H1 (cell line): ENCODE measurements at regions not wholly inside any gene's neighbourhood (a gene's known extent, or its start where the extent isn't known, plus 50 kb on each side); places are given as distances from the start of the nearest gene placed in this dataset.

Experiments
- CTCF ChIA-PET: fragments of 300-600 bp; sonication (Branson Sonifier 250); formaldehyde crosslinking; loops from one replicate; lab custom pipeline; 2021; ENCODE audit not compliant: partially characterized antibody; lab: Charles Lee
- POLR2A ChIA-PET: fragments of 300-600 bp; sonication (Branson Sonifier 250); formaldehyde crosslinking; loops from one replicate; lab custom pipeline; 2021; ENCODE audit warnings: inconsistent platforms; ENCODE audit not compliant: partially characterized antibody; lab: Charles Lee
- DNase-seq, 2 experiments: peaks; one replicate each; pipeline versions ENCODE4 v3.0.0 to v3.0.0-alpha.2; 2010 to 2022; ENCODE audit warnings: low spot score in 2 of 2, low read depth in 1 of 2, mixed read lengths in 1 of 2
- FAIRE-seq: peaks from 2 replicates; lab custom pipeline; 2011; peaks lifted over from hg19 to GRCh38; lab: Jason Lieb, UNC
- H2AFZ ChIP-seq: 2 replicates; pipeline ENCODE4 v1.8.1; 2012; ENCODE audit warnings: low read length, inconsistent platforms
- H2AK5ac ChIP-seq: 2 replicates; pipeline ENCODE4 v1.6.1; 2013; ENCODE audit warnings: low read depth, low read length
- H2BK120ac ChIP-seq: replicated peaks from 2 replicates; pipeline ENCODE3; 2013; ENCODE audit warnings: low read depth, low read length, inconsistent platforms
- H2BK12ac ChIP-seq: 2 replicates; pipeline ENCODE4 v1.6.1; 2013; ENCODE audit warnings: low read depth, low read length
- H2BK15ac ChIP-seq: 2 replicates; pipeline ENCODE4 v1.6.1; 2013; ENCODE audit warnings: low read length
- H2BK20ac ChIP-seq: 2 replicates; pipeline ENCODE4 v1.6.1; 2013; ENCODE audit warnings: low read length
- H2BK5ac ChIP-seq: 2 replicates; pipeline ENCODE4 v1.6.1; 2013; ENCODE audit warnings: low read depth, low read length
- H3K14ac ChIP-seq: 2 replicates; pipeline ENCODE4 v1.6.1; 2013; ENCODE audit warnings: inconsistent platforms; ENCODE audit not compliant: insufficient read length
- H3K18ac ChIP-seq: 2 replicates; pipeline ENCODE4 v1.6.1; 2013; ENCODE audit warnings: low read length; ENCODE audit errors: extremely low read depth
- H3K23ac ChIP-seq: 2 replicates; pipeline ENCODE4 v1.6.1; 2013; ENCODE audit warnings: inconsistent platforms; ENCODE audit not compliant: insufficient read length
- H3K23me2 ChIP-seq: 2 replicates; pipeline ENCODE4 v1.6.1; 2013; ENCODE audit warnings: low read depth, low read length
- H3K27ac ChIP-seq: 2 replicates; pipeline ENCODE4 v1.6.1; 2011; ENCODE audit warnings: low read depth, low read length, inconsistent platforms
- H3K27me3 ChIP-seq, 4 experiments: replicated peaks in 1 of 4; 1 replicate in 1 of 4; 2 replicates in 3 of 4; pipeline versions ENCODE4 v1.6.1 to v1.8.1; 2011 to 2013; ENCODE audit warnings: low read length in 3 of 4, mild to moderate bottlenecking in 3 of 4, inconsistent platforms in 2 of 4, mixed read lengths in 2 of 4, moderate library complexity in 1 of 4; ENCODE audit not compliant: control insufficient read depth in 3 of 4, insufficient read depth in 3 of 4; ENCODE audit errors: extremely low read depth in 1 of 4
- H3K36me3 ChIP-seq, 4 experiments: 2 replicates each; pipeline versions ENCODE4 v1.6.1 to v1.8.1; 2011 to 2013; ENCODE audit warnings: mild to moderate bottlenecking in 4 of 4, low read length in 3 of 4, moderate library complexity in 2 of 4, control low read depth in 1 of 4, inconsistent platforms in 1 of 4; ENCODE audit not compliant: insufficient read depth in 4 of 4, control insufficient read depth in 2 of 4
- H3K4ac ChIP-seq: replicated peaks from 2 replicates; pipeline ENCODE3; 2013; ENCODE audit warnings: low read length, low read depth, mixed read lengths, inconsistent platforms; ENCODE audit not compliant: insufficient read length
- H3K4me1 ChIP-seq, 4 experiments: replicated peaks in 1 of 4; 1 replicate in 1 of 4; 2 replicates in 3 of 4; pipeline versions ENCODE4 v1.6.1 to v1.8.1; 2011 to 2013; ENCODE audit warnings: low read length in 3 of 4, inconsistent platforms in 2 of 4, mixed read lengths in 1 of 4; ENCODE audit not compliant: insufficient read depth in 4 of 4, control insufficient read depth in 3 of 4
- H3K4me2 ChIP-seq, 2 experiments: 2 replicates each; pipeline versions ENCODE4 v1.6.1 to v1.8.1; 2011 to 2013; ENCODE audit warnings: low read depth in 2 of 2, low read length in 2 of 2, control low read depth in 1 of 2, inconsistent platforms in 1 of 2, mild to moderate bottlenecking in 1 of 2; ENCODE audit not compliant: insufficient read depth in 1 of 2
- H3K4me3 ChIP-seq, 4 experiments: fragments of 200-600, 300-600 bp in 1 of 4; sonication (generic), shearing (Covaris generic), sonication (Bioruptor Twin) in 1 of 4; 2 replicates each; pipeline versions ENCODE4 v1.5.1 to v1.8.1; 2011 to 2016; ENCODE audit warnings: low read length in 4 of 4, low read depth in 3 of 4, control low read depth in 2 of 4, inconsistent platforms in 2 of 4, mild to moderate bottlenecking in 2 of 4, mixed read lengths in 1 of 4, moderate library complexity in 1 of 4; ENCODE audit not compliant: insufficient read depth in 2 of 4; ENCODE audit errors: extremely low read depth in 1 of 4
- H3K56ac ChIP-seq: replicated peaks from 2 replicates; pipeline ENCODE3; 2013; ENCODE audit warnings: low read depth, mild to moderate bottlenecking, mixed read lengths, low read length, inconsistent platforms; ENCODE audit not compliant: insufficient read length
- H3K79me1 ChIP-seq: 2 replicates; pipeline ENCODE4 v1.6.1; 2013; ENCODE audit warnings: low read depth, low read length, control low read depth
- H3K79me2 ChIP-seq, 2 experiments: 2 replicates each; pipeline versions ENCODE4 v1.6.1 to v1.8.1; 2012 to 2013; ENCODE audit warnings: low read length in 2 of 2, mild to moderate bottlenecking in 2 of 2, inconsistent platforms in 1 of 2; ENCODE audit not compliant: insufficient read depth in 2 of 2, control insufficient read depth in 1 of 2
- H3K9ac ChIP-seq, 4 experiments: replicated peaks in 1 of 4; 1 replicate in 1 of 4; 2 replicates in 3 of 4; pipeline versions ENCODE4 v1.6.1 to v1.8.1; 2011 to 2013; ENCODE audit warnings: low read depth in 3 of 4, low read length in 3 of 4, control low read depth in 2 of 4, mild to moderate bottlenecking in 2 of 4, moderate library complexity in 2 of 4, inconsistent platforms in 1 of 4; ENCODE audit errors: extremely low read depth in 1 of 4
- H3K9me3 ChIP-seq, 2 experiments: 2 replicates each; pipeline versions ENCODE4 v1.6.1 to v1.8.1; 2012 to 2013; ENCODE audit warnings: mild to moderate bottlenecking in 2 of 2, moderate library complexity in 2 of 2, control low read depth in 1 of 2, inconsistent platforms in 1 of 2, low read depth in 1 of 2, low read length in 1 of 2, mixed read lengths in 1 of 2; ENCODE audit not compliant: insufficient read depth in 2 of 2
- H4K20me1 ChIP-seq, 2 experiments: replicated peaks in 1 of 2; 2 replicates each; pipeline versions ENCODE3 to v1.8.1; 2011 to 2013; ENCODE audit warnings: inconsistent platforms in 2 of 2, low read length in 2 of 2, mild to moderate bottlenecking in 1 of 2; ENCODE audit not compliant: insufficient read depth in 2 of 2, control insufficient read depth in 1 of 2
- H4K5ac ChIP-seq: 2 replicates; pipeline ENCODE4 v1.6.1; 2013; ENCODE audit warnings: low read length, low read depth, mixed read lengths, inconsistent platforms; ENCODE audit not compliant: insufficient read length
- H4K8ac ChIP-seq: 2 replicates; pipeline ENCODE4 v1.8.0; 2013; ENCODE audit warnings: mild to moderate bottlenecking, moderate library complexity, low read length, inconsistent platforms; ENCODE audit not compliant: insufficient read depth; ENCODE audit errors: extremely low read depth
- H4K91ac ChIP-seq: replicated peaks from 2 replicates; pipeline ENCODE3; 2013; ENCODE audit warnings: low read length, mixed read lengths, inconsistent platforms; ENCODE audit not compliant: insufficient read length
- ASH2L ChIP-seq: fragments of 200-600, 300-600 bp; sonication (generic); IDR thresholded peaks from one replicate; pipeline ENCODE4 v1.7.1; 2017; ENCODE audit warnings: low read length
- CBX5 ChIP-seq: fragments of 300-800, 300-1000 bp; sonication (generic); IDR thresholded peaks from 2 replicates; pipeline ENCODE4 v1.7.1; 2016; ENCODE audit warnings: antibody characterized with exemption, low read length, low read depth
- FOSL1 ChIP-seq: IDR thresholded peaks from 2 replicates; pipeline ENCODE4 v1.6.1; 2011; ENCODE audit warnings: mild to moderate bottlenecking, low read depth, low read length, moderate library complexity; ENCODE audit not compliant: insufficient read depth
- JUN ChIP-seq: IDR thresholded peaks from 2 replicates; pipeline ENCODE4 v1.6.1; 2011; ENCODE audit warnings: low read depth, mild to moderate bottlenecking, improper control_type of control experiment, low read length
- JUND ChIP-seq: IDR thresholded peaks from 2 replicates; pipeline ENCODE4 v1.6.1; 2011; ENCODE audit warnings: mild to moderate bottlenecking, improper control_type of control experiment, low read length
- KDM1A ChIP-seq: fragments of 200-600, 300-600 bp; sonication (generic); IDR thresholded peaks from 2 replicates; pipeline ENCODE4 v1.7.1; 2016; ENCODE audit warnings: mild to moderate bottlenecking, low read length, borderline replicate concordance
- NRF1 ChIP-seq: IDR thresholded peaks from 2 replicates; pipeline ENCODE4 v1.6.1; 2011; ENCODE audit warnings: mild to moderate bottlenecking, low read depth, low read length, improper control_type of control experiment
- POLR2A ChIP-seq, 2 experiments: IDR thresholded peaks; 1 replicate in 1 of 2; 2 replicates in 1 of 2; pipeline ENCODE4 v1.6.1; 2011; ENCODE audit warnings: low read depth in 2 of 2, low read length in 2 of 2, mild to moderate bottlenecking in 2 of 2; ENCODE audit errors: control extremely low read depth in 1 of 2
- POU5F1 ChIP-seq: IDR thresholded peaks from 2 replicates; pipeline ENCODE4 v1.6.1; 2011; ENCODE audit warnings: low read depth, mild to moderate bottlenecking, low read length, moderate library complexity
- RAD21 ChIP-seq, 2 experiments: IDR thresholded peaks in 1 of 2; conservative IDR thresholded peaks in 1 of 2; 2 replicates each; pipeline ENCODE4 v1.6.1; 2011; ENCODE audit warnings: low read depth in 2 of 2, low read length in 2 of 2, improper control_type of control experiment in 1 of 2, inconsistent platforms in 1 of 2, mild to moderate bottlenecking in 1 of 2, moderate library complexity in 1 of 2
- SIX5 ChIP-seq: IDR thresholded peaks from 2 replicates; pipeline ENCODE4 v1.6.1; 2011; ENCODE audit warnings: mild to moderate bottlenecking, low read depth, low read length
- SP1 ChIP-seq: IDR thresholded peaks from 2 replicates; pipeline ENCODE4 v1.6.1; 2011; ENCODE audit warnings: low read depth, low read length
- SRF ChIP-seq: IDR thresholded peaks from 2 replicates; pipeline ENCODE4 v1.6.1; 2011; ENCODE audit warnings: mild to moderate bottlenecking, low read depth, low read length, moderate library complexity
- TEAD4 ChIP-seq: IDR thresholded peaks from 2 replicates; pipeline ENCODE4 v1.6.1; 2012; ENCODE audit warnings: low read depth, low read length, inconsistent platforms, mixed read lengths
- WGBS, 2 experiments: shearing (Covaris generic) in 1 of 2; methylation state at CpG; one replicate each; pipeline versions ENCODE4 v1.1.6 to v1.1.7; 2013 to 2015; ENCODE audit warnings: low lambda C conversion rate in 2 of 2, mixed read lengths in 2 of 2, inconsistent platforms in 1 of 2, low coverage in 1 of 2, missing lambda C conversion rate in 1 of 2; ENCODE audit not compliant: insufficient replicate concordance in 2 of 2, insufficient coverage in 1 of 2, insufficient read length in 1 of 2; ENCODE audit errors: extremely low coverage in 1 of 2, missing lambda C conversion rate in 1 of 2; 5-methylcytosine and 5-hydroxymethylcytosine counted together
- TF ChIP-seq, protein P1 (sequence below): IDR thresholded peaks from 2 replicates; pipeline ENCODE4 v1.6.1; 2011; ENCODE audit warnings: low read length, improper control_type of control experiment

DNA sequence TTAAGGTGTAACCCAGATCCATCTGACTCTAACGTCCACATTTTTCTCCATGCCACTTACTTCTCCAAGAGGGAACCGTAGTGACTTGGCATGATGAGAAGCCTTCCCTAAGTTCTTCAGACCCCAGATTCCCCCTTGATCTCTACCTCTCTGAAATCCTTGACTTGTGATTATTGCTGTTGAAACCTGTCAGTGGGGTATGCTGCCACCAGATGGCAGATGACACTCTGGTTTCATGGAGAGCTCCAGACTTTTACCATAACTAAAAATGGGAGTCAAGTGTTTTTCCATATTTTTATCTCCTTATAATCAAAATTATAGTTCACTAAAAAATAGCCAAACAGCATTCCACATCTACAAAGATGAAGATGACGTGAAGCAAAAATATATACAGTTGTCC, 504.2 kb downstream of the SOX6 start:
- 63% methylated on average over 3 of the region's 3 CpGs; no CpG with 5 or more reads in 1 of the 2 experiments for WGBS, 2 experiments
- ChIA-PET POLR2A (interaction anchor here (0.8 kb wide), 1 partner anchor 36 kb away, joined by 3 read pairs; no protein-coding TSS in a partner anchor), CTCF (interaction anchor here (0.7 to 1.5 kb wide), 28 partner anchors 9 to 933 kb away, joined by 3 to 10 read pairs (median 4); no protein-coding TSS in a partner anchor)
- TF ChIP-seq JUND (no peak), CBX5 (no peak), POLR2A (IDR thresholded peaks at IDR 0.05; ENCODE audit: control extremely low read depth in 1 of 2, low read depth in 2 of 2, low read length in 2 of 2) (no peak), RAD21 (IDR thresholded peaks at IDR 0.05 in 1 of 2, conservative IDR thresholded peaks at IDR 0.05 in 1 of 2; ENCODE audit: low read depth in 2 of 2, low read length in 2 of 2) (peak; percentile 73 to 84), NRF1 (no peak), SP1 (no peak), POU5F1 (no peak), KDM1A (no peak), SRF (no peak), ASH2L (no peak), FOSL1 (no peak), TEAD4 (no peak), JUN (no peak), SIX5 (no peak)
- TF ChIP-seq, protein P1, sequence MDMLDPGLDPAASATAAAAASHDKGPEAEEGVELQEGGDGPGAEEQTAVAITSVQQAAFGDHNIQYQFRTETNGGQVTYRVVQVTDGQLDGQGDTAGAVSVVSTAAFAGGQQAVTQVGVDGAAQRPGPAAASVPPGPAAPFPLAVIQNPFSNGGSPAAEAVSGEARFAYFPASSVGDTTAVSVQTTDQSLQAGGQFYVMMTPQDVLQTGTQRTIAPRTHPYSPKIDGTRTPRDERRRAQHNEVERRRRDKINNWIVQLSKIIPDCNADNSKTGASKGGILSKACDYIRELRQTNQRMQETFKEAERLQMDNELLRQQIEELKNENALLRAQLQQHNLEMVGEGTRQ: no peak

More for the DNA sequence above, 504.2 kb downstream of the SOX6 start:
- H4K91ac ChIP-seq: no peak overlapping the region
- no peak overlapping the region for H2BK120ac ChIP-seq
- no peak overlapping the region for H3K4ac ChIP-seq
- no peak overlapping the region for H3K4me2 ChIP-seq
- no peak overlapping the region for H3K56ac ChIP-seq
- FAIRE-seq: no peak
- no peaks in the 10 kb centered on the region for H4K20me1 ChIP-seq
- H3K4me1 ChIP-seq: no peaks in the 10 kb centered on the region
- no peak overlapping the region for H2BK20ac ChIP-seq
- DNase-seq: no peak
- no peak overlapping the region for H3K18ac ChIP-seq
- H3K14ac ChIP-seq: no peak overlapping the region
- no peak overlapping the region for H2BK12ac ChIP-seq
- no peak overlapping the region for H4K5ac ChIP-seq
- H3K27me3 ChIP-seq: no peaks in the 10 kb centered on the region
- no peak overlapping the region for H3K9ac ChIP-seq
- H2AK5ac ChIP-seq: no peak overlapping the region
- H3K27ac ChIP-seq: no peak overlapping the region
- no peaks in the 10 kb centered on the region for H3K79me1 ChIP-seq
- H3K79me2 ChIP-seq: no peaks in the 10 kb centered on the region
- no peak overlapping the region for H2BK15ac ChIP-seq
- no peaks in the 10 kb centered on the region for H3K36me3 ChIP-seq
- H2AFZ ChIP-seq: no peak overlapping the region
- H4K8ac ChIP-seq: no peak overlapping the region
- H3K4me3 ChIP-seq: no peak overlapping the region
- H3K23ac ChIP-seq: no peak overlapping the region
- H2BK5ac ChIP-seq: no peak overlapping the region
- H3K23me2 ChIP-seq: peaks cover 1% of the 10 kb centered on the region; the same call in 1 of the 2 replicates
- no peaks in the 10 kb centered on the region for H3K9me3 ChIP-seq
